Neural crest cell (in vitro differentiated cells): ENCODE measurements at regions not wholly inside any gene's neighbourhood (a gene's known extent, or its start where the extent isn't known, plus 50 kb on each side); places are given as distances from the start of the nearest gene placed in this dataset.

Experiments
- DNase-seq: peaks from one replicate; pipeline ENCODE4 v3.0.0; 2021; ENCODE audit warnings: low read depth, mixed read lengths, low spot score
- H3K27ac Mint-ChIP-seq: one replicate; pipeline ENCODE4 v1.8.0; 2021; ENCODE audit warnings: mild to moderate bottlenecking, mixed read lengths; ENCODE audit not compliant: unreplicated experiment
- H3K27me3 Mint-ChIP-seq: 2 replicates; pipeline ENCODE4 v1.8.0; 2021; ENCODE audit warnings: low read depth, mild to moderate bottlenecking, mixed read lengths
- H3K36me3 Mint-ChIP-seq: 2 replicates; pipeline ENCODE4 v1.8.0; 2021; ENCODE audit warnings: low read depth, mild to moderate bottlenecking, mixed read lengths
- H3K4me1 Mint-ChIP-seq: 2 replicates; pipeline ENCODE4 v1.8.0; 2021; ENCODE audit warnings: mixed read lengths
- H3K4me3 Mint-ChIP-seq: one replicate; pipeline ENCODE4 v1.8.0; 2021; ENCODE audit warnings: mild to moderate bottlenecking, mixed read lengths
- H3K9me3 Mint-ChIP-seq: 2 replicates; pipeline ENCODE4 v1.8.0; 2021; ENCODE audit warnings: mixed read lengths
- CTCF ChIP-seq: fragments of 200-600 bp; sonication (generic); conservative IDR thresholded peaks from 2 replicates; pipeline ENCODE4 v1.5.0; 2021; ENCODE audit warnings: antibody characterized with exemption, mild to moderate bottlenecking

- Mint-ChIP-seq H3K4me3 (no peak overlapping the region), H3K4me1 (peaks cover 49% of the 10 kb centered on the region), H3K27ac (peak overlapping the region; percentile 85), H3K36me3 (no peaks in the 10 kb centered on the region), H3K9me3 (peaks cover 3% of the 10 kb centered on the region), H3K27me3 (no peaks in the 10 kb centered on the region)
- no peak for DNase-seq
- TF ChIP-seq CTCF: no peak
Observed at GRCh38 chr13:80866921-80867320, 526.0 kb upstream of the SPRY2 start.

- DNase-seq: no peak
- no peak overlapping the region for H3K4me3 Mint-ChIP-seq
- no peaks in the 10 kb centered on the region for H3K27me3 Mint-ChIP-seq
- peaks cover 58% of the 10 kb centered on the region for H3K4me1 Mint-ChIP-seq
- H3K9me3 Mint-ChIP-seq: peaks cover 3% of the 10 kb centered on the region
- H3K36me3 Mint-ChIP-seq: no peaks in the 10 kb centered on the region
- no peak overlapping the region for H3K27ac Mint-ChIP-seq
- TF ChIP-seq CTCF: no peak
Observed at GRCh38 chr13:80865329-80865728, 524.4 kb upstream of the SPRY2 start.

GRCh38 chr13:80862456-80862855 is 521.5 kb upstream of the SPRY2 start:
- H3K36me3 Mint-ChIP-seq: no peaks in the 10 kb centered on the region
- DNase-seq: peak; percentile 5
- TF ChIP-seq CTCF: no peak
- H3K27ac Mint-ChIP-seq: no peak overlapping the region
- H3K9me3 Mint-ChIP-seq: peaks cover 3% of the 10 kb centered on the region
- H3K4me3 Mint-ChIP-seq: peak overlapping the region; percentile 5
- no peaks in the 10 kb centered on the region for H3K27me3 Mint-ChIP-seq
- peaks cover 56% of the 10 kb centered on the region for H3K4me1 Mint-ChIP-seq

- Mint-ChIP-seq H3K4me3 (no peak overlapping the region), H3K9me3 (peaks cover 3% of the 10 kb centered on the region), H3K36me3 (no peaks in the 10 kb centered on the region), H3K27me3 (no peaks in the 10 kb centered on the region), H3K4me1 (peaks cover 41% of the 10 kb centered on the region), H3K27ac (no peak overlapping the region)
- DNase-seq: no peak
- no peak for TF ChIP-seq CTCF
Observed at GRCh38 chr13:80860845-80861244, 519.9 kb upstream of the SPRY2 start.

- H3K27ac Mint-ChIP-seq: no peak overlapping the region
- H3K4me1 Mint-ChIP-seq: peaks cover 31% of the 10 kb centered on the region
- no peak for DNase-seq
- TF ChIP-seq CTCF: no peak
- no peak overlapping the region for H3K4me3 Mint-ChIP-seq
- no peaks in the 10 kb centered on the region for H3K36me3 Mint-ChIP-seq
- H3K27me3 Mint-ChIP-seq: no peaks in the 10 kb centered on the region
- no peaks in the 10 kb centered on the region for H3K9me3 Mint-ChIP-seq
Observed at GRCh38 chr13:80858131-80858530, 517.2 kb upstream of the SPRY2 start.

DNA sequence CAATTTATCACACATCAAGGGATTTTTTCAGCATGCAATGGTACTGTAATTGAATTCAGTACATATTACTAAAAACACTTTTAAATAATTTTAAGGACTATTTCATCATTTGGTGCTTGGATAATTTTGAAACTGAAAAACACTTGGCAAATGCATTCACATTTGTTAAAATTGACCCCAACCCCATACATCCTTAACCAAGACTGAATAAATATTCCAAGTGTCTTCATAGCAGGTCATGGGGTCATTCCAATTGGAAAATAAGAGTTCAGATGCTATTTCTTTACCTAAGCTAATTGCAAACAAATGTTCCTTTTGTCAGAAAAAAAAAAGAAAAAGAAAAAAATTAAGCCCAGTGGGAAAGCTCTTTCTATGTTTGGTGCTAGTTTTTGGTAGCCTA is 516.4 kb upstream of the SPRY2 start:
- Mint-ChIP-seq H3K9me3 (no peaks in the 10 kb centered on the region), H3K4me3 (no peak overlapping the region), H3K27me3 (no peaks in the 10 kb centered on the region), H3K27ac (no peak overlapping the region), H3K36me3 (no peaks in the 10 kb centered on the region), H3K4me1 (peaks cover 26% of the 10 kb centered on the region)
- no peak for DNase-seq
- no peak for TF ChIP-seq CTCF
